ENCODE measurements at regions not wholly inside any gene's neighbourhood (a gene's known extent, or its start where the extent isn't known, plus 50 kb on each side); places are given as distances from the start of the nearest gene placed in this dataset.

DNA sequence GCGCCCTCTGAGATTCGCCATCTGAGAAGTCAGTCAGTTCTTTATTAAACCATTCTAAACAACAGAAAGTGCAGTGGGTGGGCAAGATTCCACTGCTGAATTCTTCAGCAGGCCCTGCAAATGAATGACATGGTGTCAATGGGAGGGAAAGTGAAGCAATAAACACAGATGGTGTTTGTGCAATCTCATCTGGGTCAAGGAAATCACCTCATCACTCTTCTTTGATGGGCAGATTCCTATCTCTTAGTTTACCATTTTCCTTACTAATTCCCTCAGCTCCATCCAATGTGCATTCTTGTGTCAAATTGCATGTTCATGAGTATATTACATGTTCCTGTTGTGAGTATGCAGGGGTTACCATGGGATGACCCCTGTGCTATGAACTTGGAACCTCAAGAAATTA is 100.7 kb upstream of the CYP1B1 start:
- Histone ChIP-seq H3K36me3 (no peaks in the 10 kb centered on the region), H3K4me3 (no peak overlapping the region), H3K4me1 (ENCODE audit: insufficient read depth) (peaks cover 17% of the 10 kb centered on the region), H3K27ac (no peak overlapping the region), H3K9me3 (no peaks in the 10 kb centered on the region), H3K27me3 (no peaks in the 10 kb centered on the region)
- TF ChIP-seq EP300 (IDR thresholded peaks at IDR 0.05), result no peak
- WGBS, 3 donors, result 87 to 99% (median 98%) methylated on average over 2 of the region's 2 CpGs
- no peak for DNase-seq
- intact Hi-C loops (cut with DNase I), result no loop called here

DNA sequence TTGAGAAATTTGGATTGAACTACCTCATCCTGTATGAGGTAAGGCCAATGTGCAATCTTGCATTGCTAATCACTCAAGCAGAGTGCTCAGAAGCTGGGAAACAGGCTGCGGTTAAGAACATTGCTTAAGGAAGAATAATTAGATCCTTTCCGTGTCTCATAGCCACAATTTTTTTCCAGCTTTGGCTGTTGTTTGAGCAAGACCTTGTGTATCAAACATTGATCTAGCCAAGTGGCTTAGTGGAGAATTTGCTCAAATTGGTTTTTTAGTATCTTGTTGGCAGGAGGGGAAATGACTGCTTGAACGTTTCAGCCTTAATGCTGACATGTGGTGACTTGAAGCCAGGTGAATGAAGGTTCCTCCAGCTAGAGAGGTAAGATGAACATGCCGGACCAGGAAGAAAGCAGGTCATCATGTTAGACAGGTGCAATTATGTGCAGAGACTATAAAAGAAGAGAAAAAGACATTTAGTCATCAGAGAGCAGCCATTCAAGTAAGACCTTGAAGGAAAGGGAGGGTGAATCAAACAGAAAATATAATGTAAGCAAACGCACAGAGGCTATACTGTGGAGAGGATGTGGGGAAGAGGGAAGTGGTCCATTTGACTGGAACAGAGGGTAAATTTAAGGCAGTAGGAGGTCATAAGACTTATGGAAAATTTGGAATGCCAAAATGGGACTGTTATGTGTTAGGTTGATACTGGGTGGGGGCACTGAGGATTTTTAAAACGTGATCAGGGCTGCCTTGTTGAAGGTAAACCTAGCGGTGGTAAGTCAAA is 98.9 kb upstream of the CYP1B1 start:
- Histone ChIP-seq H3K9me3 (no peaks in the 10 kb centered on the region), H3K4me3 (no peak overlapping the region), H3K27ac (no peak overlapping the region), H3K36me3 (no peaks in the 10 kb centered on the region), H3K4me1 (ENCODE audit: insufficient read depth) (peaks cover 8% of the 10 kb centered on the region), H3K27me3 (no peaks in the 10 kb centered on the region)
- 66 to 81% (median 68%) methylated on average over 7 of the region's 7 CpGs for WGBS, 3 donors
- no peak for DNase-seq
- intact Hi-C loops (cut with DNase I), result no loop called here
- TF ChIP-seq EP300 (IDR thresholded peaks at IDR 0.05), result no peak
- no peak for TF ChIP-seq POLR2A (IDR thresholded peaks at IDR 0.05)
- TF ChIP-seq, protein P1, sequence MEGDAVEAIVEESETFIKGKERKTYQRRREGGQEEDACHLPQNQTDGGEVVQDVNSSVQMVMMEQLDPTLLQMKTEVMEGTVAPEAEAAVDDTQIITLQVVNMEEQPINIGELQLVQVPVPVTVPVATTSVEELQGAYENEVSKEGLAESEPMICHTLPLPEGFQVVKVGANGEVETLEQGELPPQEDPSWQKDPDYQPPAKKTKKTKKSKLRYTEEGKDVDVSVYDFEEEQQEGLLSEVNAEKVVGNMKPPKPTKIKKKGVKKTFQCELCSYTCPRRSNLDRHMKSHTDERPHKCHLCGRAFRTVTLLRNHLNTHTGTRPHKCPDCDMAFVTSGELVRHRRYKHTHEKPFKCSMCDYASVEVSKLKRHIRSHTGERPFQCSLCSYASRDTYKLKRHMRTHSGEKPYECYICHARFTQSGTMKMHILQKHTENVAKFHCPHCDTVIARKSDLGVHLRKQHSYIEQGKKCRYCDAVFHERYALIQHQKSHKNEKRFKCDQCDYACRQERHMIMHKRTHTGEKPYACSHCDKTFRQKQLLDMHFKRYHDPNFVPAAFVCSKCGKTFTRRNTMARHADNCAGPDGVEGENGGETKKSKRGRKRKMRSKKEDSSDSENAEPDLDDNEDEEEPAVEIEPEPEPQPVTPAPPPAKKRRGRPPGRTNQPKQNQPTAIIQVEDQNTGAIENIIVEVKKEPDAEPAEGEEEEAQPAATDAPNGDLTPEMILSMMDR (IDR thresholded peaks at IDR 0.05), result no peak

DNA sequence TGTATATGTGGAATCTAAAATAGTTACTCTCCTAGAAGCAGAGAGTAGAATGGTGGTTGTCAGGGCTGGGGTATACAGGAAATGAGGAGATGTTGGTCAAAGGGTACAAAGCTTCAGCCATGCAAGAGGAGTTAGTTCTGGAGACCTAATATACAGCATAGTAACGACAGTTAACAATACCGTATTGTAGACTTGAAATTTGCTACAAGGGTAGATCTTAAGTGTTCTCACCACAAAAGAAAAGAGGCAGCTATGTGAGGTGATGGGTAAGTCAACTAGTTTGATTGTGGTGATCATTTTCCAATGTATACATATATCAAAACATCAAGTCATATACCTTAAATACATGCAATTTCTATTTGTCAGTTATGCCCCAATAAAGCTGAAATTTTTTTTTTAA is 98.2 kb upstream of the CYP1B1 start:
- no peak overlapping the region for H3K4me3 ChIP-seq
- no peaks in the 10 kb centered on the region for H3K27me3 ChIP-seq
- H3K9me3 ChIP-seq, result no peaks in the 10 kb centered on the region
- peaks cover 8% of the 10 kb centered on the region for H3K4me1 ChIP-seq (ENCODE audit: insufficient read depth)
- H3K36me3 ChIP-seq, result no peaks in the 10 kb centered on the region
- H3K27ac ChIP-seq, result no peak overlapping the region
- DNase-seq, result no peak
- intact Hi-C loops (cut with DNase I), result no loop called here
- WGBS, 3 donors, result 83 to 98% (median 96%) methylated on average over 2 of the region's 2 CpGs
- TF ChIP-seq EP300 (IDR thresholded peaks at IDR 0.05) (no peak), POLR2A (IDR thresholded peaks at IDR 0.05) (no peak)
- TF ChIP-seq, protein P1 (IDR thresholded peaks at IDR 0.05), result no peak

DNA sequence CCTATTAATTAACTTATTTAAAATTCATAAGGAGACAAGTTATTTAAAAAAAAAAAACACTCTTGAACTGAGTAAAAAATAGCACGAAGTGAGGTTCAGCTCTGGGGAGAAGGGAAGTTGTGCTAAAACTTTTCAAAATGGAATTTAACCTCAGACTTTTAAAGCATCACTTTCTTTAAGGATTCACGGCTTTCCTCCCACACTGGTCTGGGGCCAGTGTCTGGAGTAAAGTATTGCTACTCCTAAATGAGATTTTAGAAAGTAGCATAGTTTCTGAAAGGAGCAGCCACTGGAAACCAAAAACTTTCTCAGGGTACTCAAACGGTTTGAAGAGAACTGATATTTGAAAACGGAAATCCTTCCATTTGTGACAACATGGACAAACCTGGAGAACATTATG is 97.7 kb upstream of the CYP1B1 start:
- Histone ChIP-seq H3K27me3 (no peaks in the 10 kb centered on the region), H3K36me3 (no peaks in the 10 kb centered on the region), H3K4me3 (no peak overlapping the region), H3K9me3 (no peaks in the 10 kb centered on the region), H3K27ac (no peak overlapping the region), H3K4me1 (ENCODE audit: insufficient read depth) (peaks cover 8% of the 10 kb centered on the region)
- 23 to 31% (median 27%) methylated on average over 4 of the region's 4 CpGs for WGBS, 3 donors
- no peak for TF ChIP-seq EP300 (IDR thresholded peaks at IDR 0.05)
- intact Hi-C loops (cut with DNase I), result no loop called here
- DNase-seq, result no peak

DNA sequence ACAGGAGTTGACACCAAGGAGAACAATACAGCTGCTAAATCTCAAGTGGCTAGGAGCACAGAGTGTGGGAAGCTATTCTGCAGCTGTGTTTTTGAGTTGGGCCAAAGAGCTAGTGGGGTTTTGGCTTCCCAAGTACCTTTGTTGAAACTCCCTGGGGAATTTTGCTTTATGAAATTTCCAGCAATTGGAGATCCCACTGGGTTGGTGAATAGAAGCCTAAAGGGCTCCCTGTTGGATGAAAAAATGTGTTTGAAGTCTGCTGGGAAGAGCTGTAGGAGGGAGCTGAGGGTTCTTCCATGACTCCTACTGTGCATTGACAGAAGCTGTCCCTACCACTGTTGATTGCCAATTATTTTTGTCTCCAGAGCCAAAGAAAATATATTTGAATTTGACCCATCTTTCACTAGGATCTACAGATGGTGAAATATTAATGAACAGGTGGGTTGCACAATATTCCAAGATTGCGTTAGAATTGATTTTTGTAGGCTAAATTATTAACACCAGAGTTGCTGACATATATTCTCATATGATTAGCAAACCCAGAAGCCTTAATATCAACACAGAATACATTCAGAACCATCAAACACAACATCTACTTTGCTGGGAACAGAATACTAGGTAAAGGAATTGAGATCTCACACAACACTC is 95.4 kb upstream of the CYP1B1 start:
- intact Hi-C loops (cut with DNase I), result no loop called here
- TF ChIP-seq EP300 (IDR thresholded peaks at IDR 0.05) (no peak), POLR2A (IDR thresholded peaks at IDR 0.05) (no peak)
- TF ChIP-seq, protein P1 (IDR thresholded peaks at IDR 0.05), result no peak
- Histone ChIP-seq H3K36me3 (no peaks in the 10 kb centered on the region), H3K4me1 (ENCODE audit: insufficient read depth) (peaks cover 6% of the 10 kb centered on the region), H3K27ac (no peak overlapping the region), H3K27me3 (no peaks in the 10 kb centered on the region), H3K4me3 (no peak overlapping the region), H3K9me3 (no peaks in the 10 kb centered on the region)
- no peak for DNase-seq
- WGBS, 3 donors, result 89 to 93% (median 90%) methylated on average over 1 of the region's 1 CpG
